Panc1 (cell line): ENCODE measurements at regions not wholly inside any gene's neighbourhood (a gene's known extent, or its start where the extent isn't known, plus 50 kb on each side); places are given as distances from the start of the nearest gene placed in this dataset.
"Not testable (repeated sequence)": the region's sequence is repeated elsewhere in the genome, so short reads cannot be mapped to it uniquely, and the experiment has no call there.

Source experiments
- ATAC-seq: fragments of 200-7000 bp; cut with Tn5 transposase; 2 replicates; pipeline ENCODE4 v1.9.1; 2020; ENCODE audit warnings: mild to moderate bottlenecking, moderate library complexity
- BruUV-seq: library from RNA; stranded (reverse); fragments of 400-500 nt; replicated peaks from 2 replicates; lab custom pipeline; 2021; lab: Mats Ljungman, UMichigan
- CTCF ChIA-PET: fragments of 300-600 bp; sonication (Branson Sonifier 250); formaldehyde crosslinking; loops from one replicate; lab custom pipeline; 2022; ENCODE audit warnings: antibody characterized with exemption; lab: Charles Lee
- POLR2A ChIA-PET: fragments of 300-600 bp; sonication (Branson Sonifier 250); formaldehyde crosslinking; loops from one replicate; lab custom pipeline; 2022; ENCODE audit warnings: antibody characterized with exemption; lab: Charles Lee
- DNase-seq: peaks from one replicate; pipeline ENCODE4 v3.0.0-alpha.2; 2010; ENCODE audit warnings: low read depth, low spot score
- H3K27ac ChIP-seq: 2 replicates; pipeline ENCODE4 v1.5.1; 2011; ENCODE audit warnings: mild to moderate bottlenecking, low read length, inconsistent platforms
- H3K27me3 ChIP-seq: fragments of 200-500 bp; sonication (Bioruptor generic); 2 replicates; pipeline ENCODE4 v1.6.0; 2014; ENCODE audit warnings: low read length, inconsistent platforms; ENCODE audit not compliant: control insufficient read depth, insufficient read depth
- H3K36me3 ChIP-seq: fragments of 200-500 bp; sonication (Bioruptor generic); 2 replicates; pipeline ENCODE4 v1.5.1; 2014; ENCODE audit warnings: inconsistent platforms, mild to moderate bottlenecking, low read length, moderate library complexity; ENCODE audit not compliant: control insufficient read depth, insufficient read depth
- H3K4me1 ChIP-seq: 2 replicates; pipeline ENCODE4 v1.5.1; 2011; ENCODE audit warnings: inconsistent platforms, mild to moderate bottlenecking, low read length, moderate library complexity; ENCODE audit not compliant: control insufficient read depth, insufficient read depth
- H3K4me3 ChIP-seq, 2 experiments: 2 replicates each; pipeline ENCODE4 v1.5.1; 2011 to 2012; ENCODE audit warnings: low read depth in 2 of 2, low read length in 2 of 2, mild to moderate bottlenecking in 2 of 2, inconsistent platforms in 1 of 2, moderate library complexity in 1 of 2
- H3K9me3 ChIP-seq: fragments of 200-500 bp; sonication (Bioruptor generic); 2 replicates; pipeline ENCODE4 v1.5.1; 2014; ENCODE audit warnings: low read depth, mild to moderate bottlenecking, inconsistent platforms, low read length, moderate library complexity; ENCODE audit not compliant: control insufficient read depth, insufficient read depth
- POLR2AphosphoS5 ChIP-seq: IDR thresholded peaks from 2 replicates; pipeline ENCODE4 v1.6.1; 2012; ENCODE audit warnings: mild to moderate bottlenecking, low read depth, low read length, moderate library complexity
- SIN3A ChIP-seq: IDR thresholded peaks from 2 replicates; pipeline ENCODE4 v1.6.1; 2012; ENCODE audit warnings: low read depth, mild to moderate bottlenecking, low read length, moderate library complexity, borderline replicate concordance; ENCODE audit not compliant: insufficient read depth
- TCF7L2 ChIP-seq: IDR thresholded peaks from 2 replicates; pipeline ENCODE4 v1.6.1; 2011; ENCODE audit warnings: mild to moderate bottlenecking, low read depth, low read length, inconsistent platforms
- in situ Hi-C: cut with HindIII; loops from 2 replicates; pipeline ENCODE4 v1.10.0; 2016; ENCODE audit warnings: low sequenced_read_pairs, low pct_unique_long_range_greater_than_20kb
- intact Hi-C: fragments of 100-400 bp; cut with micrococcal nuclease; formaldehyde crosslinking; loops from one replicate; pipeline ENCODE4 v1.10.0; 2022; ENCODE audit not compliant: unreplicated experiment
- TF ChIP-seq, protein P1 (sequence below): fragments of 450-650 bp; IDR thresholded peaks from 2 replicates; pipeline ENCODE4 v1.5.1; 2017; ENCODE audit warnings: mild to moderate bottlenecking
- TF ChIP-seq, protein P2 (sequence below), 2 experiments: IDR thresholded peaks; 2 replicates each; pipeline ENCODE4 v1.6.1; 2011 to 2012; ENCODE audit warnings: low read depth in 2 of 2, control low read depth in 1 of 2, low read length in 1 of 2, mild to moderate bottlenecking in 1 of 2, moderate library complexity in 1 of 2; ENCODE audit not compliant: insufficient read depth in 1 of 2

DNA sequence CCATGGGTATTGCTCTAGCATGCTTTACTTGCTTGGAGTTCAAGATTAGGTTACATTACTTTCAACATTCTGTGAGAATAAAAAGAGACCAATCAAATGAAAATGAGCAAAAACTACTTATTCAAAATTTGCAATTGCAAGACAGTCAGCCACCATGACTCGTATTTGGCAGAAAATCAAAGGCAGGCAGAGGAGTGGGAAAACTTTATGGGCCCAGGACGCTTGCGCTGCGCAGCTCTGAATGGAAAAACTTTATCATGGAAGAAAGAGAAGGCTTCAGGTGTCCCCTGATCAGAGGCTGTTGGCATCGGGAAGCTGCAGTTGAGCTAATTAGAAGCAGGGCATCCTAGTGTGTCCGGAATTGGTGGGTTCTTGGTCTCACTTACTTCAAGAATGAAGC lies 250.6 kb downstream of the USP46 start:
- intact Hi-C loops: no loop called here
- ATAC-seq (no peak), DNase-seq (no peak)
- Histone ChIP-seq H3K27ac (no peak overlapping the region), H3K9me3 (no peaks in the 10 kb centered on the region), H3K27me3 (no peaks in the 10 kb centered on the region; the same call in 1 of the 2 replicates), H3K4me1 (no peaks in the 10 kb centered on the region), H3K4me3 (no peak overlapping the region), H3K36me3 (no peaks in the 10 kb centered on the region)
- BruUV-seq: no TSS peak
- ChIA-PET POLR2A (no interaction called here), CTCF (no interaction called here)
- TF ChIP-seq, protein P1, sequence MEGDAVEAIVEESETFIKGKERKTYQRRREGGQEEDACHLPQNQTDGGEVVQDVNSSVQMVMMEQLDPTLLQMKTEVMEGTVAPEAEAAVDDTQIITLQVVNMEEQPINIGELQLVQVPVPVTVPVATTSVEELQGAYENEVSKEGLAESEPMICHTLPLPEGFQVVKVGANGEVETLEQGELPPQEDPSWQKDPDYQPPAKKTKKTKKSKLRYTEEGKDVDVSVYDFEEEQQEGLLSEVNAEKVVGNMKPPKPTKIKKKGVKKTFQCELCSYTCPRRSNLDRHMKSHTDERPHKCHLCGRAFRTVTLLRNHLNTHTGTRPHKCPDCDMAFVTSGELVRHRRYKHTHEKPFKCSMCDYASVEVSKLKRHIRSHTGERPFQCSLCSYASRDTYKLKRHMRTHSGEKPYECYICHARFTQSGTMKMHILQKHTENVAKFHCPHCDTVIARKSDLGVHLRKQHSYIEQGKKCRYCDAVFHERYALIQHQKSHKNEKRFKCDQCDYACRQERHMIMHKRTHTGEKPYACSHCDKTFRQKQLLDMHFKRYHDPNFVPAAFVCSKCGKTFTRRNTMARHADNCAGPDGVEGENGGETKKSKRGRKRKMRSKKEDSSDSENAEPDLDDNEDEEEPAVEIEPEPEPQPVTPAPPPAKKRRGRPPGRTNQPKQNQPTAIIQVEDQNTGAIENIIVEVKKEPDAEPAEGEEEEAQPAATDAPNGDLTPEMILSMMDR: no peak
- no peak for TF ChIP-seq POLR2AphosphoS5
- TF ChIP-seq, protein P2, sequence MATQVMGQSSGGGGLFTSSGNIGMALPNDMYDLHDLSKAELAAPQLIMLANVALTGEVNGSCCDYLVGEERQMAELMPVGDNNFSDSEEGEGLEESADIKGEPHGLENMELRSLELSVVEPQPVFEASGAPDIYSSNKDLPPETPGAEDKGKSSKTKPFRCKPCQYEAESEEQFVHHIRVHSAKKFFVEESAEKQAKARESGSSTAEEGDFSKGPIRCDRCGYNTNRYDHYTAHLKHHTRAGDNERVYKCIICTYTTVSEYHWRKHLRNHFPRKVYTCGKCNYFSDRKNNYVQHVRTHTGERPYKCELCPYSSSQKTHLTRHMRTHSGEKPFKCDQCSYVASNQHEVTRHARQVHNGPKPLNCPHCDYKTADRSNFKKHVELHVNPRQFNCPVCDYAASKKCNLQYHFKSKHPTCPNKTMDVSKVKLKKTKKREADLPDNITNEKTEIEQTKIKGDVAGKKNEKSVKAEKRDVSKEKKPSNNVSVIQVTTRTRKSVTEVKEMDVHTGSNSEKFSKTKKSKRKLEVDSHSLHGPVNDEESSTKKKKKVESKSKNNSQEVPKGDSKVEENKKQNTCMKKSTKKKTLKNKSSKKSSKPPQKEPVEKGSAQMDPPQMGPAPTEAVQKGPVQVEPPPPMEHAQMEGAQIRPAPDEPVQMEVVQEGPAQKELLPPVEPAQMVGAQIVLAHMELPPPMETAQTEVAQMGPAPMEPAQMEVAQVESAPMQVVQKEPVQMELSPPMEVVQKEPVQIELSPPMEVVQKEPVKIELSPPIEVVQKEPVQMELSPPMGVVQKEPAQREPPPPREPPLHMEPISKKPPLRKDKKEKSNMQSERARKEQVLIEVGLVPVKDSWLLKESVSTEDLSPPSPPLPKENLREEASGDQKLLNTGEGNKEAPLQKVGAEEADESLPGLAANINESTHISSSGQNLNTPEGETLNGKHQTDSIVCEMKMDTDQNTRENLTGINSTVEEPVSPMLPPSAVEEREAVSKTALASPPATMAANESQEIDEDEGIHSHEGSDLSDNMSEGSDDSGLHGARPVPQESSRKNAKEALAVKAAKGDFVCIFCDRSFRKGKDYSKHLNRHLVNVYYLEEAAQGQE (IDR thresholded peaks at IDR 0.05; ENCODE audit: insufficient read depth in 1 of 2, low read depth in 2 of 2, low read length in 1 of 2): no peak
- TF ChIP-seq SIN3A: no peak
- no peak for TF ChIP-seq TCF7L2
- in situ Hi-C loops: no loop called here

DNA sequence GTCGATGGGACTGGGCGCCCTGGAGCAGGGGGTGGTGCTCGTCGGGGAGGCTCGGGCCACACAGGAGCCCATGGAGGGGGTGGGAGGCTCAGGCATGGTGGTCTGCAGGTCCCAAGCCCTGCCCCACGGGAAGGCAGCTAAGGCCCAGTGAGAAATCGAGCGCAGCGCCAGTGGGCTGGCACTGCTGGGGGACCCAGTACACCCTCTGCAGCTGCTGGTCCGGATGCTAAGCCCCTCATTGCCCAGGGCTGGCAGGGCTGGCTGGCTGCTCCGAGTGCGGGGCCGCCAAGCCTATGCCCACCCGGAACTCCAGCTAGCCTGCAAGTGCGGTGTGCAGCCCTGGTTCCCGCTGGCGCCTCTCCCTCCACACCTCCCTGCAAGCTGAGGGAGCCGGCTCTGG lies 249.3 kb downstream of the USP46 start:
- H3K9me3 ChIP-seq, in situ Hi-C loops, H3K27ac ChIP-seq, POLR2A ChIA-PET, H3K36me3 ChIP-seq, DNase-seq, H3K27me3 ChIP-seq, H3K4me3 ChIP-seq, CTCF ChIA-PET, ATAC-seq, H3K4me1 ChIP-seq, BruUV-seq, intact Hi-C loops: not testable (repeated sequence)

DNA sequence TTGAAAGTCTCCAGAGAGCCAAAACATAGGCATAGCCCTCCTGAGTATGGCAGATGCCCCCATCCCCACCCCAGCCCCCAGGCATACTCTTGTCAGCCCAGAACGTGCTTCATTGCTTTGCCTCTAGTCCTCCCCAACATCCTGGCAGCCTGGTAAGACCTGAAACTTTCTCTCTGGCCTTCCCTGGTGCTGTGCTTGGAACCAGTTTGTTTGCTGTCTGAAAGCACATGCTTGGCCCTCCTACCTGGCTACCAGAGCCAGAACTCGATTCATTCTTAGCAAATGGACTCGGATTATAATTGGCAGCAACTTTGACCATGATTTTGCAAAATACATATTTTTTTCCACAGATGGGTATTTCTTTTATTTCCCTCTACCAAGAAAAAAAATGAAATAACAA lies 248.1 kb downstream of the USP46 start:
- intact Hi-C loops (no loop called here), in situ Hi-C loops (no loop called here)
- no peak overlapping the region for H3K27ac ChIP-seq
- CTCF ChIA-PET: no interaction called here
- DNase-seq: no peak
- no peaks in the 10 kb centered on the region for H3K9me3 ChIP-seq
- H3K27me3 ChIP-seq: no peaks in the 10 kb centered on the region; the same call in 1 of the 2 replicates
- POLR2A ChIA-PET: no interaction called here
- no peaks in the 10 kb centered on the region for H3K4me1 ChIP-seq
- no peaks in the 10 kb centered on the region for H3K36me3 ChIP-seq
- TF ChIP-seq POLR2AphosphoS5 (no peak), SIN3A (no peak), TCF7L2 (no peak)
- TF ChIP-seq, protein P2 (IDR thresholded peaks at IDR 0.05; ENCODE audit: insufficient read depth in 1 of 2, low read depth in 2 of 2, low read length in 1 of 2): no peak
- TF ChIP-seq, protein P1: no peak
- no peak overlapping the region for H3K4me3 ChIP-seq
- BruUV-seq: no TSS peak
- ATAC-seq: no peak
